ENCODE measurements at regions not wholly inside any gene's neighbourhood (a gene's known extent, or its start where the extent isn't known, plus 50 kb on each side); places are given as distances from the start of the nearest gene placed in this dataset.

DNA sequence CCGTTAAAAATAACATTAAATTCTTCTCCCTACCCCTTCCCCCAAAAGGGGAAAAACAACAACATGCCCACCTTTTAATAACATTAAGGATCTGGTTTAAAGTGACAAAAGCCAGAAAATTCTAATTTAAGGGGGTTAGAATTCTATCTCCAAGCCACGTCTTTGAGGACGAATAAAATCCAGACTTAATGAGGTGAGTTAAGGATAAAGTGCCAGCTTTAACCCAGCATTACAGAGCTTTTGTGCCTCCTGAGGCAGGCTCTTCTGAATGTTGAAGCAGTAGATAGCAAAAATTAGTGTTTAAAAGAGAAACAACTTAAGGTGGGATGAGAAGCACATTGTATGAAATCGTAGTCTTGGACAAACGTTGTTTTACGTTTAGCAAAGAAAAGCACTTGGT lies 329.0 kb upstream of the MPDZ start:
- peak overlapping the region in 1 of 4 donors; percentile 37 for H3K27ac ChIP-seq
- TF ChIP-seq CTCF (IDR thresholded peaks at IDR 0.05) (no peak), POLR2A (IDR thresholded peaks at IDR 0.05) (no peak)
- H3K9me3 ChIP-seq, result no peaks in the 10 kb centered on the region
- H3K4me3 ChIP-seq, result no peak overlapping the region
- H3K27me3 ChIP-seq, result no peaks in the 10 kb centered on the region
- H3K36me3 ChIP-seq, result no peaks in the 10 kb centered on the region
- peaks cover 0 to 11% (median 0%) of the 10 kb centered on the region in 4 donors for H3K4me1 ChIP-seq
- DNase-seq, result no peak

GRCh38 chr9:13607481-13608441 lies 328.3 kb upstream of the MPDZ start:
- no peaks in the 10 kb centered on the region for H3K36me3 ChIP-seq
- H3K27ac ChIP-seq, result peak overlapping the region in 1 of 4 donors; percentile 37
- no peak overlapping the region for H3K4me3 ChIP-seq
- no peaks in the 10 kb centered on the region for H3K9me3 ChIP-seq
- no peak for DNase-seq
- H3K27me3 ChIP-seq, result no peaks in the 10 kb centered on the region
- no peak for TF ChIP-seq CTCF (IDR thresholded peaks at IDR 0.05)
- TF ChIP-seq POLR2A (IDR thresholded peaks at IDR 0.05), result no peak
- peaks cover 0 to 11% (median 0%) of the 10 kb centered on the region in 4 donors for H3K4me1 ChIP-seq

DNA sequence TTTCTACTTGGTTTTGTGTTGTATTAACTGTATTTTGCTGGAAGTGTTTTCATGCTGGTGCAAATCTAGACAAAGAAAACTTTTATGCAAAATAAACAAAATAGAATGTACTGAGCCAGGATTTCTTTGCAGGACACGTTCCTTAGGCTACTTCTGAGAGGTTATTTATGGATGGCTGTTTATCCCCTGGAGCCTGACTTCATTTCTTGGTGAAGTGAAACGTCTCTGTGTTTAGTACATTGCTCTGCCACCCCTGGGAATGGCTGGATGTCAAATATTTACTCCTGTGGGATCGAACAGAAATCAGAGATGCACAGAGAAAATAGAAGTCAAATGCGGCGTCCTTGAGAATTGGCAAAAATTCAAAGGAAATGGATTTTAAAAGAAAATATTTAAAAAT lies 327.1 kb upstream of the MPDZ start:
- Histone ChIP-seq H3K27me3 (no peaks in the 10 kb centered on the region), H3K9me3 (no peaks in the 10 kb centered on the region), H3K27ac (no peak overlapping the region), H3K36me3 (no peaks in the 10 kb centered on the region), H3K4me3 (no peak overlapping the region), H3K4me1 (peaks cover 0 to 11% (median 0%) of the 10 kb centered on the region in 4 donors)
- TF ChIP-seq POLR2A (IDR thresholded peaks at IDR 0.05) (no peak), CTCF (IDR thresholded peaks at IDR 0.05) (no peak)
- no peak for DNase-seq

- TF ChIP-seq CTCF (IDR thresholded peaks at IDR 0.05), result no peak
- no peak for TF ChIP-seq POLR2A (IDR thresholded peaks at IDR 0.05)
- Histone ChIP-seq H3K9me3 (no peaks in the 10 kb centered on the region), H3K4me3 (no peak overlapping the region), H3K27me3 (no peaks in the 10 kb centered on the region), H3K4me1 (peaks cover 0 to 11% (median 0%) of the 10 kb centered on the region in 4 donors), H3K36me3 (no peaks in the 10 kb centered on the region), H3K27ac (no peak overlapping the region)
- DNase-seq, result no peak
These were observed 324.4 kb upstream of the MPDZ start for GRCh38 chr9:13603921-13604320.

DNA sequence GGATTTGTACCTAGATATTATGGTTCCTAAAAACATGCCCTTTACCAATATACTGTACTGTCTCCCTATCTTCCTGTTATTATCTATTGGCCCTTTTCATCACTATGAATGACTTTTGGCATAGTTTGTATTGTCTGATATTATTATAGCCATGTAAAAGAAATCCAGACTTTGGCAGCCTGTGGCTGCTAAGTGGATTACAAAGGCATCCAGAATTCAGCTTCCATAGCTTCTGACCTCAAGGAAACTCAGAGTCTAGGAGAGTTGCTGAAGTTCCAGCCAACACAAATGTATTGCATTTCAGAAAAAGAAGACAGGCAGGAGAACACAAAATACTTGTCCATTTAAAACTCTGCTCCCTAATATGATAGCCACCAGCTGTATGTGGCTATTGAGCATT lies 319.2 kb upstream of the MPDZ start:
- H3K27me3 ChIP-seq, result no peaks in the 10 kb centered on the region
- H3K27ac ChIP-seq, result no peak overlapping the region
- H3K4me3 ChIP-seq, result no peak overlapping the region
- H3K4me1 ChIP-seq, result no peaks in the 10 kb centered on the region
- no peaks in the 10 kb centered on the region for H3K36me3 ChIP-seq
- no peaks in the 10 kb centered on the region for H3K9me3 ChIP-seq
- no peak for DNase-seq
- TF ChIP-seq POLR2A (IDR thresholded peaks at IDR 0.05) (no peak), CTCF (IDR thresholded peaks at IDR 0.05) (no peak)

All from Peyer's patch (tissue), 4 donors.